ENCODE measurements at regions not wholly inside any gene's neighbourhood (a gene's known extent, or its start where the extent isn't known, plus 50 kb on each side); places are given as distances from the start of the nearest gene placed in this dataset.

DNA sequence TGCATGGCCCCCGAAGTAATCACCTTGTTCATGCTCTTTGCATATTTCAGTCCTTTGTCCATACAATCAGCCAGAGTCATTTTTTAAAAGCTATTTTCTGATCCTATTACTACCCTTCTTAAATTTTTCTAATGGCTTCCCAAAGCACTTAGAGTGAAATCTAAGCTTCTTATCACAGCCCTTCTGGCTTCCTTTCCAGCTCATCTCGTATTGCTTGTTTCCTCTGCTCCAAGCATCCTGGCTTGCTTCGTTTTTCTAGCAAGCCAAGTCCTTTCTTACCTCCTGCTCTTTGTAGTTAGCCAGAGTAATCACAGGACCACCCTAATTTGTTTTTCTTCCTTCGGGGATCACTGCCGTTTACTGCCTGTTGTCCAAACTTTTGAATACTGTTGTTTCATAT is 453.3 kb downstream of the KIF4B start:
- H3K4me1 Mint-ChIP-seq, result no peaks in the 10 kb centered on the region
- H3K9me3 Mint-ChIP-seq, result no peaks in the 10 kb centered on the region
- ATAC-seq (replicated peaks), result no peak
- H3K4me3 Mint-ChIP-seq, result no peak overlapping the region
- H3K27ac Mint-ChIP-seq, result no peak overlapping the region
- no peaks in the 10 kb centered on the region for H3K27me3 Mint-ChIP-seq
- H3K36me3 Mint-ChIP-seq (ENCODE audit: low read depth), result no peaks in the 10 kb centered on the region

GRCh38 chr5:155471027-155471426 is 457.5 kb downstream of the KIF4B start:
- H3K4me1 Mint-ChIP-seq, result no peaks in the 10 kb centered on the region
- no peak for ATAC-seq (replicated peaks)
- H3K27me3 Mint-ChIP-seq, result no peaks in the 10 kb centered on the region

DNA sequence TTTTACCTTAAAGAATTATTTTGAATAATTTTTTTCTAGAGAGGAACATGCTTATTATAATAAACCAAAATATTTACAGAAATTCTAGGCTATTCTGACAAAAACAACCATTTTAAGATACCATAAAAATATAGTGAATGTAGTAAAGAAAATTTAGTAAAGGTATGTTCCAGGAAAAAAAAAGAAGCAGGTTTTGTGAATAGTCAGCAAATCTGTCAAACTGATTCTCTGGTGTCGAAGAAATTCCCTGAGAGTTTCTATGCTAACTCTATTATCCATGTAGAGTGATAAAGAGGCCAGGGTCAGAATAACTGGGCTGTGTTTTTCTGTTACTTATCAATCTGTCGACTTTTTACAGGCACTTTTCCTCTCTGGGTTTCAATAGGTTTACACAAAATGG is 459.2 kb downstream of the KIF4B start:
- H3K36me3 Mint-ChIP-seq (ENCODE audit: low read depth), result no peaks in the 10 kb centered on the region
- ATAC-seq (replicated peaks), result no peak
- H3K9me3 Mint-ChIP-seq, result no peaks in the 10 kb centered on the region
- H3K4me3 Mint-ChIP-seq, result no peak overlapping the region
- H3K27ac Mint-ChIP-seq, result no peak overlapping the region
- no peaks in the 10 kb centered on the region for H3K4me1 Mint-ChIP-seq
- no peaks in the 10 kb centered on the region for H3K27me3 Mint-ChIP-seq

More at GRCh38 chr5:155471027-155471426, 457.5 kb downstream of the KIF4B start:
- H3K4me3 Mint-ChIP-seq, result no peak overlapping the region
- no peak overlapping the region for H3K27ac Mint-ChIP-seq
- H3K36me3 Mint-ChIP-seq (ENCODE audit: low read depth), result no peaks in the 10 kb centered on the region
- H3K9me3 Mint-ChIP-seq, result no peaks in the 10 kb centered on the region

GRCh38 chr5:155475318-155475717 is 461.8 kb downstream of the KIF4B start:
- Mint-ChIP-seq H3K27me3 (no peaks in the 10 kb centered on the region), H3K9me3 (no peaks in the 10 kb centered on the region), H3K27ac (no peak overlapping the region), H3K4me3 (no peak overlapping the region), H3K4me1 (no peaks in the 10 kb centered on the region), H3K36me3 (ENCODE audit: low read depth) (no peaks in the 10 kb centered on the region)
- ATAC-seq (replicated peaks), result no peak

DNA sequence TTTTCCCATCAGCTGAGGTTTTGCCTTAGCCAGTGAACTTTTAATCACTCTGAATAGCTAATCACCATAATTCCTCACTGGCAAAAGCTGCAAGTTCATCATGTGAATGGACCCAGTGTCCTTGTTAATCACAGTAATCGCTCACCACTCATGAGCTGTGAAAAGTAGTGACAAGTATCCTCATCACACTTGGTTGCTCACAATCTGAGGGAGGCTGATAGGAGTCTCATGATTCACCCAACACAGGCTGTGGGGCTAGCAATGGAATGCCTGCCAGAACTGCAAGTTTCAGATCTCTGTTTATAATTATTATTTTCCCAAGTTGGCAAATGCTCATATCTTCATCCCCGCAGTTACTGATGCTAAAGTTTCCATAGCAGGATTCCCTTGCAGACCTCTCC is 467.2 kb downstream of the KIF4B start:
- H3K36me3 Mint-ChIP-seq (ENCODE audit: low read depth), result no peaks in the 10 kb centered on the region
- no peak overlapping the region for H3K27ac Mint-ChIP-seq
- no peak overlapping the region for H3K4me3 Mint-ChIP-seq
- no peaks in the 10 kb centered on the region for H3K9me3 Mint-ChIP-seq
- H3K4me1 Mint-ChIP-seq, result no peaks in the 10 kb centered on the region
- no peaks in the 10 kb centered on the region for H3K27me3 Mint-ChIP-seq
- ATAC-seq (replicated peaks), result no peak

DNA sequence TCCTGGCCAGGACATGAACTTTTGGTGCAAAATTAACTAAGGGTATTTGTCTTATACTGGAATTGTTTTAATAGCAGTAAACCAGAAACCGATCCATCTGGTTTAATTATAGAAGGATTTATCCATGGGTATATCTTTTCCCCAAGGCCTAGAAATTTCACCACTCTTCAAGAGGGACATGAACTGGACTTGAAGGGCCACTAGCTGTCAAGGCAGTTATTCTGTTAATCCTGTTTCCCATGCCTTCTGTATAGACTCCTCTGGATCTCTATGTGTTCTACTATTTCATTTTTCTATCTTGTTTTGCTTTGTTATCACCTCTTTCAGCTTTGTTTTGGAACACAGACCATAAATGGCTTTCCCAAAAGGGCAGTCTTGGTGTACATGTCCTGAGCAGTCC is 467.6 kb downstream of the KIF4B start:
- Mint-ChIP-seq H3K27ac (no peak overlapping the region), H3K36me3 (ENCODE audit: low read depth) (no peaks in the 10 kb centered on the region), H3K4me3 (no peak overlapping the region), H3K27me3 (no peaks in the 10 kb centered on the region), H3K4me1 (no peaks in the 10 kb centered on the region), H3K9me3 (no peaks in the 10 kb centered on the region)
- no peak for ATAC-seq (replicated peaks)

DNA sequence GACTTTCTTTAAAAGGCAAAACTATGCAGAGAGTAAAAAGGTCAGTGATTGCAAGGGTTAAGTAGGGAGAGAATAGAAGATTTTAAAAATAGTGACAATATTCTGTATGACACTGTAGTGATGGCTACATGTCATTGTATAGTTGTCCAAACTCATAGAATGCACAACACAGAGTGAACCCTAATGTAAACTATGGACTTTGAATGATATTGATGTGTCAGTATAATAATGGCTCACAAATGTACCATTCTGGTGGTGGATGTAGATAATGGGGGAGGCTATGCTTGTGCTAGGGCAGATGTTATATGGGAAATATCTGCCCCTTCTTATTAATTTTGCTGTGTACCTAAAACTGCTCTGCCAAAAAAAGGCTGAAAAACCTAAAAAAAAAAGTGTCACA is 468.9 kb downstream of the KIF4B start:
- no peak for ATAC-seq (replicated peaks)
- H3K4me3 Mint-ChIP-seq, result no peak overlapping the region
- no peak overlapping the region for H3K27ac Mint-ChIP-seq
- H3K4me1 Mint-ChIP-seq, result no peaks in the 10 kb centered on the region
- no peaks in the 10 kb centered on the region for H3K9me3 Mint-ChIP-seq
- H3K27me3 Mint-ChIP-seq, result no peaks in the 10 kb centered on the region
- H3K36me3 Mint-ChIP-seq (ENCODE audit: low read depth), result no peaks in the 10 kb centered on the region

- Mint-ChIP-seq H3K27me3 (peaks cover 2% of the 10 kb centered on the region), H3K36me3 (ENCODE audit: low read depth) (no peaks in the 10 kb centered on the region), H3K27ac (no peak overlapping the region), H3K4me1 (no peaks in the 10 kb centered on the region), H3K4me3 (no peak overlapping the region), H3K9me3 (no peaks in the 10 kb centered on the region)
- ATAC-seq (replicated peaks), result no peak
These were observed 471.8 kb downstream of the KIF4B start for GRCh38 chr5:155485386-155485785.

DNA sequence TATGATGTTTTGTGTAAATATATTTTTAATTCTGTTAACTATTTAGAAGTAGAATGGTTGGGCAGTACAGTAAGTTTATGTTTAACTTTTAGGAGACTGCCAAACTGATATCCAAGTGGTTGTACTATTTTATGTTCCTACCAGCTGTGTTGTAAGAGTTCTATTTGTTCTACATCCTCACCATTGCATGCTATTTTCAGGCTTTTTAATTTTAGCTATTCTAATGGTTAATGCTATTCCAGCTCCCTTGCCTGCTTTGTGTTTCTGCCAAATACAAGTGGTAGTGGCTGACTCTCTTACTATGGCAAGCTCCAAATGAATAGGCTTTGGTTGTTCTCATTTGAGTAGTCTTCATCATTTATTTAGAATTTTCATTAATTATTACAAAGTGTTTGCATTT is 476.4 kb downstream of the KIF4B start:
- H3K4me1 Mint-ChIP-seq, result no peaks in the 10 kb centered on the region
- H3K27me3 Mint-ChIP-seq, result peaks cover 2% of the 10 kb centered on the region
- no peaks in the 10 kb centered on the region for H3K9me3 Mint-ChIP-seq
- no peak for ATAC-seq (replicated peaks)
- H3K27ac Mint-ChIP-seq, result no peak overlapping the region
- H3K36me3 Mint-ChIP-seq (ENCODE audit: low read depth), result no peaks in the 10 kb centered on the region
- no peak overlapping the region for H3K4me3 Mint-ChIP-seq

- H3K27me3 Mint-ChIP-seq, result peaks cover 2% of the 10 kb centered on the region
- no peak for ATAC-seq (replicated peaks)
- H3K36me3 Mint-ChIP-seq (ENCODE audit: low read depth), result no peaks in the 10 kb centered on the region
- no peak overlapping the region for H3K4me3 Mint-ChIP-seq
- H3K9me3 Mint-ChIP-seq, result no peaks in the 10 kb centered on the region
- no peak overlapping the region for H3K27ac Mint-ChIP-seq
- no peaks in the 10 kb centered on the region for H3K4me1 Mint-ChIP-seq
These were observed 478.6 kb downstream of the KIF4B start for GRCh38 chr5:155492191-155492590.

DNA sequence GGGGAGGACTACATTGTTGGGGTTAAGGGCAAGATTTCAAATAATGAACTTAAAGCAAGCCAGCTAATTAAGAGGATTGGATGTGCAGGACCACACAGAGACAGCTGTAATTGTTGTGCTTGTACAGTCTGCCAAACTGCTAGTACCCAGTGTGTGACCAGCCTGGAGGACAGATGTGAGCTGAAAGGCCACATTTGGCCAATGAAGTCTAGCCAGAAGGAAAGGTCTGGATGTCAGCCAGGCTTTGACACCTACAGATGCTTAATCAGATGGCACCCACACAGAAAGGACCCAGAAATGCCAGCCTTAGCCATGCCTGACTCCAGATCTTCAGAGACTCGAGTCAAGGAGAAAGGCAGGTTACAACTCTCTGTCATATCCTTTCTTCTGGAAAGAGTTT is 491.1 kb downstream of the KIF4B start:
- no peaks in the 10 kb centered on the region for H3K27me3 Mint-ChIP-seq
- H3K4me3 Mint-ChIP-seq, result no peak overlapping the region
- H3K4me1 Mint-ChIP-seq, result no peaks in the 10 kb centered on the region
- no peak for ATAC-seq (replicated peaks)
- H3K9me3 Mint-ChIP-seq, result no peaks in the 10 kb centered on the region
- no peaks in the 10 kb centered on the region for H3K36me3 Mint-ChIP-seq (ENCODE audit: low read depth)
- H3K27ac Mint-ChIP-seq, result no peak overlapping the region

GRCh38 chr5:155507363-155507762 is 493.8 kb downstream of the KIF4B start:
- no peaks in the 10 kb centered on the region for H3K4me1 Mint-ChIP-seq
- H3K27me3 Mint-ChIP-seq, result no peaks in the 10 kb centered on the region
- no peak overlapping the region for H3K27ac Mint-ChIP-seq
- no peaks in the 10 kb centered on the region for H3K9me3 Mint-ChIP-seq
- no peak for ATAC-seq (replicated peaks)
- H3K36me3 Mint-ChIP-seq (ENCODE audit: low read depth), result no peaks in the 10 kb centered on the region
- H3K4me3 Mint-ChIP-seq, result no peak overlapping the region

GRCh38 chr5:155508673-155509072 is 495.1 kb downstream of the KIF4B start:
- ATAC-seq (replicated peaks), result no peak
- Mint-ChIP-seq H3K27ac (no peak overlapping the region), H3K4me1 (no peaks in the 10 kb centered on the region), H3K9me3 (no peaks in the 10 kb centered on the region), H3K4me3 (no peak overlapping the region), H3K27me3 (no peaks in the 10 kb centered on the region), H3K36me3 (ENCODE audit: low read depth) (no peaks in the 10 kb centered on the region)

GRCh38 chr5:155512329-155512728 is 498.8 kb downstream of the KIF4B start:
- H3K27ac Mint-ChIP-seq, result no peak overlapping the region
- no peaks in the 10 kb centered on the region for H3K36me3 Mint-ChIP-seq (ENCODE audit: low read depth)
- H3K4me3 Mint-ChIP-seq, result no peak overlapping the region
- H3K9me3 Mint-ChIP-seq, result no peaks in the 10 kb centered on the region
- H3K4me1 Mint-ChIP-seq, result no peaks in the 10 kb centered on the region
- H3K27me3 Mint-ChIP-seq, result no peaks in the 10 kb centered on the region
- ATAC-seq (replicated peaks), result no peak

DNA sequence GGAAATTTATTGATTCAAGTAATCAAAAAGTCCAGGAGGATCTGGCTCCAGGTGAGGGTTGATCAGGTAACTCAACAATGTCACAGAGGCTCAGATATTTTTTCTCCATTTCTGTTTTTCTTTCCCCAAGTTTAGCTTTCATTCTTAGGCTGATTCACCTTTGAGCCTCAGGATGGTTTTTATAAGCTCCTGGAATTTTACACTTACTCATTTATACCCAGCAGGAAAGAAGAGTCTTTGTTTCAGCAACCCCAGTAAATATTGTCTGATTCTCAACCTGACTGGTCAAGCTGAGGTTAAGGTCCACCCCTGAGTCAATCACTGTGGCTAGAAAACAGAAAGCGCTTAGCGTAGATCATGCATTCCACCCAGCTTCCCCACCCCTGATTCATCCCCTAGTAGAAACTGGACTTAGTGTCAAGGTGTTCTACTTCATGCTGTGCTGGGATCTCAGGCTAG is 500.6 kb downstream of the KIF4B start:
- H3K4me1 Mint-ChIP-seq, result no peaks in the 10 kb centered on the region

DNA sequence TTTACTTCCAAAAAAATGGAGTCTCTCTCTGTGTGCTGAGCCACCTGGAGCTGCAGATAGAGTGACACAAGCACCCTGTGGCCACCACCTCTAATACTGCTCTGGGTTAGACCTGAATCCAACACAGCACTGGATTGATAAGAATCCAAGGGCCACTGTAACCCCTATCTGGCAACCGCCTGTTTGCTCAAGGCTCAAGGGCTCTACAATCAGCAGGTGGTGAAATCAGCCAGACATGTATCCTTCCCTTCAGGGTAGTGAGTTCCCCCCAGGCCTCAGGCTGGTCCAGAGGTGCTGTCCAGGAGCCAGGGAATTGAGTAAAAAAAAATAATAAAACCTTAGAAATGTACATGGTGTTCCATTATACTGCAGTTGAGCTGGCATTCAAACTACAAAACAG is 509.0 kb downstream of the KIF4B start:
- Mint-ChIP-seq H3K36me3 (ENCODE audit: low read depth) (no peaks in the 10 kb centered on the region), H3K4me3 (no peak overlapping the region), H3K27ac (no peak overlapping the region), H3K27me3 (peaks cover 4% of the 10 kb centered on the region), H3K4me1 (no peaks in the 10 kb centered on the region), H3K9me3 (no peaks in the 10 kb centered on the region)
- ATAC-seq (replicated peaks), result no peak

More for the DNA sequence above, 500.6 kb downstream of the KIF4B start:
- Mint-ChIP-seq H3K27ac (no peak overlapping the region), H3K27me3 (no peaks in the 10 kb centered on the region), H3K36me3 (ENCODE audit: low read depth) (no peaks in the 10 kb centered on the region), H3K9me3 (no peaks in the 10 kb centered on the region), H3K4me3 (no peak overlapping the region)
- ATAC-seq (replicated peaks), result no peak

All from activated T-helper 17 cell treated with anti-CD3 and anti-CD28 coated beads, Interleukin-2, amount 50 U/mL, for 72 hours (primary cell).